GM23338 (cell line): ENCODE measurements at regions not wholly inside any gene's neighbourhood (a gene's known extent, or its start where the extent isn't known, plus 50 kb on each side); places are given as distances from the start of the nearest gene placed in this dataset.

Experiments used
- EZH2 ChIP-seq: fragments of 200-600 bp; sonication (generic); IDR thresholded peaks from one replicate; pipeline ENCODE4 v1.8.0; 2017; ENCODE audit warnings: antibody characterized with exemption, mild to moderate bottlenecking, low read depth; ENCODE audit not compliant: unreplicated experiment
- EZH2phosphoT487 ChIP-seq: fragments of 200-600 bp; sonication (generic); IDR thresholded peaks from one replicate; pipeline ENCODE4 v1.8.1; 2018; ENCODE audit warnings: antibody characterized with exemption; ENCODE audit not compliant: unreplicated experiment
- POLR2AphosphoS5 ChIP-seq: IDR thresholded peaks from 2 replicates; pipeline ENCODE4 v1.6.1; 2016; ENCODE audit warnings: antibody characterized with exemption, low read depth
- TF ChIP-seq, protein P1 (sequence below), 2 experiments: fragments of 200-600 bp in 1 of 2; sonication (generic) in 1 of 2; conservative IDR thresholded peaks; 2 replicates each; pipeline versions ENCODE4 v1.5.1 to v1.6.1; 2016 to 2017; ENCODE audit warnings: antibody characterized with exemption in 2 of 2, low read depth in 2 of 2, mild to moderate bottlenecking in 2 of 2, moderate library complexity in 1 of 2
- TF ChIP-seq, protein P2 (sequence below): IDR thresholded peaks from one replicate; pipeline ENCODE4 v1.6.1; 2018; ENCODE audit warnings: antibody characterized with exemption; ENCODE audit not compliant: unreplicated experiment

- TF ChIP-seq EZH2 = no peak
- TF ChIP-seq, protein P1, sequence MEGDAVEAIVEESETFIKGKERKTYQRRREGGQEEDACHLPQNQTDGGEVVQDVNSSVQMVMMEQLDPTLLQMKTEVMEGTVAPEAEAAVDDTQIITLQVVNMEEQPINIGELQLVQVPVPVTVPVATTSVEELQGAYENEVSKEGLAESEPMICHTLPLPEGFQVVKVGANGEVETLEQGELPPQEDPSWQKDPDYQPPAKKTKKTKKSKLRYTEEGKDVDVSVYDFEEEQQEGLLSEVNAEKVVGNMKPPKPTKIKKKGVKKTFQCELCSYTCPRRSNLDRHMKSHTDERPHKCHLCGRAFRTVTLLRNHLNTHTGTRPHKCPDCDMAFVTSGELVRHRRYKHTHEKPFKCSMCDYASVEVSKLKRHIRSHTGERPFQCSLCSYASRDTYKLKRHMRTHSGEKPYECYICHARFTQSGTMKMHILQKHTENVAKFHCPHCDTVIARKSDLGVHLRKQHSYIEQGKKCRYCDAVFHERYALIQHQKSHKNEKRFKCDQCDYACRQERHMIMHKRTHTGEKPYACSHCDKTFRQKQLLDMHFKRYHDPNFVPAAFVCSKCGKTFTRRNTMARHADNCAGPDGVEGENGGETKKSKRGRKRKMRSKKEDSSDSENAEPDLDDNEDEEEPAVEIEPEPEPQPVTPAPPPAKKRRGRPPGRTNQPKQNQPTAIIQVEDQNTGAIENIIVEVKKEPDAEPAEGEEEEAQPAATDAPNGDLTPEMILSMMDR (conservative IDR thresholded peaks at IDR 0.05; ENCODE audit: low read depth in 2 of 2) = no peak
- no peak for TF ChIP-seq POLR2AphosphoS5
- TF ChIP-seq, protein P2, sequence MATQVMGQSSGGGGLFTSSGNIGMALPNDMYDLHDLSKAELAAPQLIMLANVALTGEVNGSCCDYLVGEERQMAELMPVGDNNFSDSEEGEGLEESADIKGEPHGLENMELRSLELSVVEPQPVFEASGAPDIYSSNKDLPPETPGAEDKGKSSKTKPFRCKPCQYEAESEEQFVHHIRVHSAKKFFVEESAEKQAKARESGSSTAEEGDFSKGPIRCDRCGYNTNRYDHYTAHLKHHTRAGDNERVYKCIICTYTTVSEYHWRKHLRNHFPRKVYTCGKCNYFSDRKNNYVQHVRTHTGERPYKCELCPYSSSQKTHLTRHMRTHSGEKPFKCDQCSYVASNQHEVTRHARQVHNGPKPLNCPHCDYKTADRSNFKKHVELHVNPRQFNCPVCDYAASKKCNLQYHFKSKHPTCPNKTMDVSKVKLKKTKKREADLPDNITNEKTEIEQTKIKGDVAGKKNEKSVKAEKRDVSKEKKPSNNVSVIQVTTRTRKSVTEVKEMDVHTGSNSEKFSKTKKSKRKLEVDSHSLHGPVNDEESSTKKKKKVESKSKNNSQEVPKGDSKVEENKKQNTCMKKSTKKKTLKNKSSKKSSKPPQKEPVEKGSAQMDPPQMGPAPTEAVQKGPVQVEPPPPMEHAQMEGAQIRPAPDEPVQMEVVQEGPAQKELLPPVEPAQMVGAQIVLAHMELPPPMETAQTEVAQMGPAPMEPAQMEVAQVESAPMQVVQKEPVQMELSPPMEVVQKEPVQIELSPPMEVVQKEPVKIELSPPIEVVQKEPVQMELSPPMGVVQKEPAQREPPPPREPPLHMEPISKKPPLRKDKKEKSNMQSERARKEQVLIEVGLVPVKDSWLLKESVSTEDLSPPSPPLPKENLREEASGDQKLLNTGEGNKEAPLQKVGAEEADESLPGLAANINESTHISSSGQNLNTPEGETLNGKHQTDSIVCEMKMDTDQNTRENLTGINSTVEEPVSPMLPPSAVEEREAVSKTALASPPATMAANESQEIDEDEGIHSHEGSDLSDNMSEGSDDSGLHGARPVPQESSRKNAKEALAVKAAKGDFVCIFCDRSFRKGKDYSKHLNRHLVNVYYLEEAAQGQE = no peak
- TF ChIP-seq EZH2phosphoT487 = no peak
Observed at GRCh38 chr3:78115983-78116382, 1076.1 kb downstream of the ROBO2 start.
